Lower lobe of right lung (tissue), 2 donors: ENCODE measurements at regions not wholly inside any gene's neighbourhood (a gene's known extent, or its start where the extent isn't known, plus 50 kb on each side); places are given as distances from the start of the nearest gene placed in this dataset.

ENCODE experiments used
- ATAC-seq, 2 donors: fragments of 200-7000 bp; cut with Tn5 transposase; one replicate each; pipeline ENCODE4 v1.9.1; 2020 to 2022; ENCODE audit warnings: mild to moderate bottlenecking in 2 of 2, moderate library complexity in 2 of 2
- DNase-seq: peaks from one replicate; pipeline ENCODE4 v3.0.0-alpha.2; 2020
- H3K27ac ChIP-seq: fragments of 200-600 bp; one replicate; pipeline ENCODE4 v1.8.0; 2022
- H3K27me3 ChIP-seq: fragments of 200-600 bp; one replicate; pipeline ENCODE4 v1.8.0; 2022; ENCODE audit warnings: low read depth
- H3K36me3 ChIP-seq: fragments of 200-600 bp; one replicate; pipeline ENCODE4 v1.8.0; 2022; ENCODE audit warnings: mild to moderate bottlenecking
- H3K4me1 ChIP-seq: fragments of 200-600 bp; one replicate; pipeline ENCODE4 v1.8.0; 2022
- H3K4me3 ChIP-seq: fragments of 200-600 bp; one replicate; pipeline ENCODE4 v1.8.0; 2022; ENCODE audit warnings: mild to moderate bottlenecking
- H3K9me3 ChIP-seq: fragments of 200-600 bp; one replicate; pipeline ENCODE4 v1.8.0; 2022
- intact Hi-C: fragments of 100-400 bp; cut with DNase I; formaldehyde crosslinking; loops from one replicate; pipeline ENCODE4 v1.11.0; 2022
- TF ChIP-seq, protein P1 (sequence below): fragments of 200-600 bp; IDR thresholded peaks from one replicate; pipeline ENCODE4 v1.8.0; 2022; ENCODE audit warnings: antibody characterized with exemption, mild to moderate bottlenecking
- donor health status: DM: no; HTN: yes; CAD: no; lungs with severe emphysema.

- Histone ChIP-seq H3K27me3 (no peaks in the 10 kb centered on the region), H3K36me3 (no peaks in the 10 kb centered on the region), H3K9me3 (no peaks in the 10 kb centered on the region), H3K4me1 (no peaks in the 10 kb centered on the region), H3K27ac (no peak overlapping the region), H3K4me3 (no peak overlapping the region)
- TF ChIP-seq, protein P1, sequence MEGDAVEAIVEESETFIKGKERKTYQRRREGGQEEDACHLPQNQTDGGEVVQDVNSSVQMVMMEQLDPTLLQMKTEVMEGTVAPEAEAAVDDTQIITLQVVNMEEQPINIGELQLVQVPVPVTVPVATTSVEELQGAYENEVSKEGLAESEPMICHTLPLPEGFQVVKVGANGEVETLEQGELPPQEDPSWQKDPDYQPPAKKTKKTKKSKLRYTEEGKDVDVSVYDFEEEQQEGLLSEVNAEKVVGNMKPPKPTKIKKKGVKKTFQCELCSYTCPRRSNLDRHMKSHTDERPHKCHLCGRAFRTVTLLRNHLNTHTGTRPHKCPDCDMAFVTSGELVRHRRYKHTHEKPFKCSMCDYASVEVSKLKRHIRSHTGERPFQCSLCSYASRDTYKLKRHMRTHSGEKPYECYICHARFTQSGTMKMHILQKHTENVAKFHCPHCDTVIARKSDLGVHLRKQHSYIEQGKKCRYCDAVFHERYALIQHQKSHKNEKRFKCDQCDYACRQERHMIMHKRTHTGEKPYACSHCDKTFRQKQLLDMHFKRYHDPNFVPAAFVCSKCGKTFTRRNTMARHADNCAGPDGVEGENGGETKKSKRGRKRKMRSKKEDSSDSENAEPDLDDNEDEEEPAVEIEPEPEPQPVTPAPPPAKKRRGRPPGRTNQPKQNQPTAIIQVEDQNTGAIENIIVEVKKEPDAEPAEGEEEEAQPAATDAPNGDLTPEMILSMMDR = no peak
- no peak for ATAC-seq
- no peak for DNase-seq
- intact Hi-C loops = no loop called here
These were observed 1068.3 kb downstream of the STIM2 start for GRCh38 chr4:27928761-27929540.

- Histone ChIP-seq H3K9me3 (no peaks in the 10 kb centered on the region), H3K36me3 (no peaks in the 10 kb centered on the region), H3K4me3 (no peak overlapping the region), H3K27me3 (no peaks in the 10 kb centered on the region), H3K27ac (no peak overlapping the region), H3K4me1 (no peaks in the 10 kb centered on the region)
- intact Hi-C loops = no loop called here
- DNase-seq (no peak), ATAC-seq (no peak)
- TF ChIP-seq, protein P1 = no peak
These were observed 1069.7 kb downstream of the STIM2 start for GRCh38 chr4:27930291-27930690.

DNA sequence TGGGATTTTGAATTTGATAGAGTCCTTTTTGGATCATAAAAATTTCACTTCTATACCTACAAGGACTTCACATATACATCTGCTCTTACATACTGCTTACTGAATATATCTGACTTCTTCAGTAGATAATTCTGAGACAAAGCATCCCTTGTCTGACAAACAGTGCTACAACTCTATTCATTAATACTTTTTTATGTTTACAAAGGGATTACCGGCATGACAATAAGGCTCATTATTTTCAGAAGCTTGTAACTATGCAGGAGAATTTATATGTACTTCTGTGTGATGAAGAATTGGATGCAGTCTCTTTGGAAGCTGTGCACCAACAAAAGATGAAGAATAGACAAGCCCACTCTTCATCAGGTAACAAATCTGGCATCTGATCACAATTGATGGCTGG, 1070.3 kb downstream of the STIM2 start:
- Histone ChIP-seq H3K27ac (no peak overlapping the region), H3K9me3 (no peaks in the 10 kb centered on the region), H3K4me3 (no peak overlapping the region), H3K4me1 (no peaks in the 10 kb centered on the region), H3K36me3 (no peaks in the 10 kb centered on the region), H3K27me3 (no peaks in the 10 kb centered on the region)
- TF ChIP-seq, protein P1 = no peak
- ATAC-seq (no peak), DNase-seq (no peak)
- intact Hi-C loops = no loop called here

DNA sequence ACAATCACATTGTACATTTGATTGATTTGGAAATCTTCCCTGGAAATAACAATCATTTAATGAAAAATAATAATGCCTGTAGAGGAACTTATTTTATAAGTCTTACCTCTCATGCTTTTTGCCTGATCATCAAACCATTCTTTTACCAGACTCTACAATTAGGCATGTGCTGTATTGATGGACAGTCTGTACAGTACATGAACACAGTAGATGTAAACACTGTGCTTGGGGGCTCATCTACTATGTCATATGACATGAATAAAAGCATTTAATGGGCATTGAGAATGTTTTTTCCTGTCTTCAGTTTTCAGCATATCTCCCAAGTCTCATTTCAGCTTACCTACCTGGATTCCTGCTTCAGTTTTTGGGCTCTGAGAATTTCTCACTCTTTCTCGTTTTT, 1070.9 kb downstream of the STIM2 start:
- Histone ChIP-seq H3K36me3 (no peaks in the 10 kb centered on the region), H3K4me3 (no peak overlapping the region), H3K27me3 (no peaks in the 10 kb centered on the region), H3K9me3 (no peaks in the 10 kb centered on the region), H3K4me1 (no peaks in the 10 kb centered on the region), H3K27ac (no peak overlapping the region)
- DNase-seq (no peak), ATAC-seq (no peak)
- TF ChIP-seq, protein P1 = no peak
- intact Hi-C loops = no loop called here

- no peak for ATAC-seq
- H3K27ac ChIP-seq = no peak overlapping the region
- no peak for DNase-seq
- intact Hi-C loops = no loop called here
- no peak overlapping the region for H3K4me3 ChIP-seq
- no peaks in the 10 kb centered on the region for H3K27me3 ChIP-seq
- no peaks in the 10 kb centered on the region for H3K9me3 ChIP-seq
- TF ChIP-seq, protein P1 = no peak
- no peaks in the 10 kb centered on the region for H3K4me1 ChIP-seq
- no peaks in the 10 kb centered on the region for H3K36me3 ChIP-seq
These were observed 1074.2 kb downstream of the STIM2 start for GRCh38 chr4:27934871-27935270.
